ELR (cell line): ENCODE measurements at regions not wholly inside any gene's neighbourhood (a gene's known extent, or its start where the extent isn't known, plus 50 kb on each side); places are given as distances from the start of the nearest gene placed in this dataset.
"Not testable (repeated sequence)": the region's sequence is repeated elsewhere in the genome, so short reads cannot be mapped to it uniquely, and the experiment has no call there.

Source experiments
- DNase-seq: peaks from one replicate; pipeline ENCODE4 v3.0.0-alpha.2; 2015; ENCODE audit warnings: low read depth

DNA sequence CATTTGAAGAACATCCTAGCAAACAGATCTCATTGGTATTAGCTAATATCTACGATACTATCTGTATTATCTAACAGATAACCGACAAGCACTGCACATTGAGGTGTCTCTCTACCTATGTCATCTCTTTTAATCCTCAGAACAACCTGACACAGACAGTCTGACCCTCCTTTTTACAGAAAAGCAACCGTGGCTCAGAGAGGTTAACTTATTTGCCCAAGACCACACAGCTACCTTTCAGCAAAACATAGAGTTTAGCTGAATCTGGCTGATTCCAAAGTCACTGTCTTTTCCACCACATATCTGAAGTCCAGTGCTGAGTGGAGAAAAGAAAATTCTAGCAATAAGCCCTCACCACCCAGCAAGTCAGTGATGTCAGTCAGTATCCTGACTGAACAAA, 358.7 kb upstream of the JARID2 start:
- DNase-seq = no peak

DNA sequence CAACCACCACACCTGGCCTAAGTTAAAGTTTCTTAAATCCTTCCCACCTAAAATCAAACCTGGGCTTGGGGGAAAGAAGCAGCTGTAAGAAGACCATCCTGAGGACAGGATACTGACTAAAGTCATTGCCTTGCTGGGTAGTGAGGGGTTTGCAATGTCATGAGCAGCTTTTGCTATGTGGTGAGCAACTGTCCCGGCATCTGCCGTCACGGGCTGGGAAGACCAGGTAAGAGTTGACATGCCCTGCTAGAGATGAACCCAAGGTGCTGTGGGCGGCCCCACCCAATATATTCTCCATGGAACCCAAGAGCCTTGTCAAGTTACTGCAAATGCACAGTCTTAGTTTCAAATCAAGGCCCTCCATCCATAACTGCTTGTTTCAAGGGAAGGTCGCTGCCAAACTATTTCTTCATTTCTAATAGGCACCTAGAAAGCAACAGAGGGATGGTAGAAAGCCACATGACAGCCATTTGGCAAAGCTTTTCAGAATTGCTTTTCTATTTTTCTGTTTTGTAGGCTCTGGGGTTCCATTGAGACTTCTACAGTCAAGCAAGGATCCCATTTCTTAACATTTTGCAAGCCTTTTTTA, 357.8 kb upstream of the JARID2 start:
- no peak for DNase-seq

DNA sequence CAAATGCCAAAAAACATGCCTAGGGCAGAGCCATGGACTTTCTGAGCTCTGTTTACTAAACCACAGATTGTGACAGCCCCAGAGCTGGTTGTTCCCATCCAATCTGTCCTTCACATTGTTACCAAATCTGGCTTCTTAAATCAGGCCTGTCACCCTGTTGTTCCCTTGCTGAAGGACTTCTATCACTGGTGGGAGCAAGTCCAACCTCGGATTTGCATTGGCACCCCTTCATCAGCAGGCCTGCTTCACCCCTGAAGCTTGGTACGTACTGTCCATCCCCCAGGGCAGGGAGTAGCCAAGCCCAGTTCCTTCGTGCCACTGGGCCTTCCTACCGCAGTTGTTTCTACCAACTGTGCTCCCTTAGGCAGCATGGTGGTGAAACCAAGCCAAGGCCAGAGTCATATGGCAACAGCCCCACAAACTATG, 357.3 kb upstream of the JARID2 start:
- DNase-seq = no peak

DNA sequence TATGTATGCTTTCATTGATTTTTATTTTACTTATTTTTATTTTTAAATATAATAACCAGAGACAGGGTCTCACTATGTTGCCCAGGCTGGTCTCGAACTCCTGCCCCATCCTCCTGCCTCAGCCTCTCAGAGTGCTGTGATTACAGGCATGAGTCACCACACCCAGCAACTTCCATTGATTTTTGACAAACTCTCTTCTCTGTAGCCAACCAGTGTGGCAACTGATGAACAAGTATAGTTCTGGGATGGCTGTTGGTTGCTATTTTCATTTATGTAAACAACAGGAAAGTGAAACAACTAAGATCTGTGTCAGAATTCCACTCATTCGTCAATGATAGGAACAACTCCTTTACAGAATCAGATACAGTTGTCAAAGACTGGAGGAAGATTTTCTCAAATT, 356.7 kb upstream of the JARID2 start:
- DNase-seq = peak; percentile 50

DNA sequence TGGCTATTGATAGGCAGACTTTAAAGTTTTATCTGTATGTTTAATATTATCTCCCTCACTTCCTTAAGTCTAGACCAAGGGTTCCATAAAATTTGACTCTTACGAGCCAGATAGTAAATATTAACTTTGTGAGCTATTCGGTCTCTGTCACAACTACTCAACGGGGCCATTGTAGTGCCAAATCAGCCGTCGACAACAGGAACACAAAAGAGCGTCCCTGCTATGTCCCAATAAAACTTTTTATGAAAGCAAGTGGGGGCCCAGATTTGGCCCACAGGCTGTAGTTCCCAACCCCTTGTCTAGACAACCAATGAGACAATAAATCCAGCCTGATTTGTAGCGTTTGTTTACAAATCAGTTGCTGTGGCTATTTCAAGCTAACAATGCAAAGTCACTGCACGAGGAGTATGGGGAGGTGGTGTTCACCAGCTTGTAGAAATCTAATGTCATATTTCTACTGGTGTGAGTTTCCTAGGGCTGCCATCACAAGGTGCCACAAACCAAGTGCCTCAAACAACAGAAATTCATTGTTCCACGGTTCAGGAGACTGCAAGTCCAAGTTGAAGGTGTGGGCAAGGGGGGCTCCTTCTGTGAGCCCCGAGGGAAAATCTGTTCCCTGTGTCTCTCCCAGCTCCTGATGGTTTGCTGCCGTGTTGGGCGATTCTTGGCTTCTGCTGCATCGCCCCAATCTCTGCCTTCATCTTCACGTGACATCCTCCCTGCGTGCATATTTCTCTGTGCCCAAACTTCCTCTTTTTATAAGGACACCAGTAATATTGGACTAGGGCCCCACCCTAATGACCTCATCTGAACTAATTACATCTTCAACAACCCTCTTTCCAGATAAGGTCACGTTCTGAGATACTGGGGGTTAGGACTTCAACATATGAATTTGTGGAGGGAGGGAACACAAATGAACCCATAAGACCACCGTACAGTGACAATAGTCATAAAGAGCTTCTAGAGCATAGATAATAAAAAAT, 356.0 kb upstream of the JARID2 start:
- no peak for DNase-seq

DNA sequence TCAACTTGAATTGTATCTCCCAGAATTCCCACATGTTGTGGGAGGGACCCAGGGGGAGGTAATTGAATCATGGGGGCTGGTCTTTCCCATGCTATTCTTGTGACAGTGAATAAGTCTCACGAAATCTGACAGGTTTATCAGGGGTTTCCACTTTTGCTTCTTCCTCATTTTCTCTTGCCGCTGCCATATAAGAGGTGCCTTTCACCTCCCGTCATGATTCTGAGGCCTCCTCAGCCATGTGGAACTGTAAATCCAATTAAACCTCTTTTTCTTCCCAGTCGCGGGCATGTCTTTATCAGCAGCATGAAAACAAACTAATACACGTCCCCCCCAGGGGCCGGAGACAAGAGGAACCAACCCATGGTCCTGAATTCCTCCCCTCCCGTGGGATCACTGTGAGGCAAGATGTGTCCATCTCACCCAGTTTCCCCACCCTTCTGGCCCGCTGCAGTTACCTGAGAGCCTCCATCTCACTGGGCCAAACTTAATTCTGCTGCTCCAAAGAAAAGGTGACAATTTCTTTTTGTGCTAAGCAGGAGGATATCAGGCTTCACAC, 354.0 kb upstream of the JARID2 start:
- not testable (repeated sequence) for DNase-seq

DNA sequence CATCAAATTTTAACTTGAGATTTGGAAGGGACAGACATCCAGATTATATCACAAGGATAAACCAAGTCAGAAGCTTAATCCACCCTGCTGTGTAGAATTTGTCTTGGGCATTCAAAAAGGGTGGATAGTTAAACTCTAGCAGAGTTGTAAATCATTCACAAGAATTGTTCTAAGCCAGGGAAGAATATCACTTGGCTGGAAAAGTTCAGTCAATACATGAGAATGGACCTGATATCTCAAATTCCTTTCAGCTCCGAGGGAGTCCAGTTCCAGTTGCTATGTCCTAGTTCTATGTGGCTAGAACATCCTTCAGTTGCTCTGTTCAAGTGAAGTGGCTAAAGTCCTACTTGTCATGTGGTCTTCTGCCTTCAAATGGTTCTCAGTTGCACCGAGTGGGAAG, 351.8 kb upstream of the JARID2 start:
- DNase-seq = no peak

DNA sequence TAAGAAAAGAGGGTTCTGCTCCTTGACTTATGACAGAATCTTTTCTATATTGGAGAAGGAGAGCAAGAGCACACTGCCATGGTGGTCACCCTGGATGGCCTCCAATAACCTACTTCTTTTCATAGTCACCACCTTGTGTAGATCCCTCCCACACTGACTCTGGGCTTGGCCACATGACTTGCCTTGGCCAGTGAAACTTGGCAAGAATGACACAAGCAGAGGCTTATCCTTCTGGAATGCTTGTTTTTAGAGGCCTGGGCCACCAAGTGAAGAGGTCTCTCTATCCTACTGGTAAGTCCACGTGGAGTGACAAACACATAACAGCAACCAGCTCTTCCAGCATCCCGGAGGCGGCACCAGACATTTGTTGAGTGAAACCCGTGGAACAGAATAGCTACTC, 349.4 kb upstream of the JARID2 start:
- no peak for DNase-seq

DNA sequence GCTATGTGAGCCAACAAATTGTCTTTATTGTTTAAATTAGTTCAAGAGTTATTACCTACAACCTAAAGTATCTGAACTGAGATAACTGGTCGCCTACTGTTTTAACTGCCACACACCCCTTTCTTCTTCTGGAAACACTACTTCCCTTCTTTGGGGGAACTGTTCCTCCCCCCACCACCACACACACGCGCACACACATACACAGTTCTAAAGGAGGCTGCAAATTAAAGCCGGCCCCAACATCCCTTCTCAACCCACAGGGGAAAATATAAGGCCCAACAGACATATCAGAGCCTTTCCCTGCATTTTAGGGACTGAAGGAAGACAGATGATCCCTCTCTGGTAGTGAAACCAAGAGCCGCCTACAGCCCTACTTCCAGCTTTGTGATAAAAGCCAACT, 348.0 kb upstream of the JARID2 start:
- DNase-seq = no peak

DNA sequence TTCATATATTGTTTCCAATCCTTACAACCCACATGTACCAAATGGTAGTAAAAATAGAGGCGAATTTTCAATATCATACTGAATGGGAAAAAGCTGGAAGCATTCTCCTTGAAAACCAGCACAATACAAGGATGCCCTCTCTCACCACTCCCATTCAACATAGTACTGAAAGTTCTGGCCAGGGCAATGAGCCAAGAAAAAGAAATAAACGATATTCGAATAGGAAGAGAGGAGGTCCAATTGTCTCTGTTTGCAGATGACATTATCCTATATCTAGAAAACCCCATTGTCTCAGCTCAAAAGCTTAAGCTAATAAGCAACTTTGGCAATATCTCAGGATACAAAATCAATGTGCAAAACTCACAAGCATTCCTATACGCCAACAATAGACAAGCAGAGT, 346.4 kb upstream of the JARID2 start:
- not testable (repeated sequence) for DNase-seq

DNA sequence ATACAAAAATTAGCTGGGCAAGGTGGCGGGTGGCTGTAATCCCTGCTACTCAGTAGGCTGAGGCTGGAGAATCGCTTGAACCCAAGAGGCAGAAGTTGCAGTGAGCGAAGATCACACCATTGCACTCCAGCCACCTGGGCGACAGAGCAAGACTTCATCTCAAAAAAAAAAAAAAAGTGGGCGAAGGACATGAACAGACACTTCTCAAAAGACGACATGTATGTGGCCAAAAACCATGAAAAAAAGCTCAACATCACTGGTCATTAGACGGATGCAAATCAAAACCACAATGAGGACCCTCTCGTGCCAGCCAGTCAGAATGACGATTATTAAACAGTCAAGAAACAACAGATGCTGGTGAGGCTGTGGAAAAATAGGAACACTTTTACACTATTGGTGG, 344.9 kb upstream of the JARID2 start:
- no peak for DNase-seq

DNA sequence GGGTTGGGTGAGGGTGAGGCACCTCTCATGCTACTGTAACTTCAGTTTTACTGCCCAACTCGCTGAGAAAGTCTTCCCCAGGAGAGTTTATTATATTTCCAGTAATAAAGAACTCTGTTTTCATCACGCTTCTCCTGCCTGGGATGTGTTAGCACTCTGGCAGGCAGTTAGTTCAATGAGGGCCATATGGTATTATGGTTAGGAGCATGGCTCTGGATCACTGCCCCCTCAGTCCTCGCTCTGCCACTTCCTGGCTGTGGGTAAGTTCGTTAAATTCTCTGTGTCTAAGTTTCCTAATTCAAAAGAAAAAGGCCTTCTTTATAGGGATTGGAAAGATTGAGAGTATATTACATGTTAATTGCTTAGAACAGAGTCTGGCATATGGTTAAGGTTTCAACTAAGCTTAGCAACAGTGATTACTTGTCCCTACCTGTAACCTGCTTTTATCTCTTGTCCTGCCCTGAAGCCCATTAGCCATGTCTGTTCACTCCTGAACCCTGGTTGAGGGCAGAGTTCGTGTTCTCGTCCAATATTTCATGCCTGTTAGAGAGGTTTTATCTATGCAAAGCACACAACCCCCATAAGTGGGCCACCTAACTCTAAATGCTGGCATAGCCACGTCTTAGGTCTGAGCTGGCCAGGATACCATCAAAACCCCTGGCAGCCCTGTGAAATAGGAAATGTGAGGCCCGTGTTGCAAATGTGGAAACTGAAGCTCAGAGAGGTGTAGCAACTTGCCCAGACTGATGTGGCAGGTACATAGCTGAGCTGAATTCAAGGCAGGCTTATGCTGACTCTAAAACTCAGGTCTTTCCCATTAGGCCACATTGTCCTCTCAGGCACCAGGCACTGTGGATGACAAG, 342.5 kb upstream of the JARID2 start:
- no peak for DNase-seq

DNA sequence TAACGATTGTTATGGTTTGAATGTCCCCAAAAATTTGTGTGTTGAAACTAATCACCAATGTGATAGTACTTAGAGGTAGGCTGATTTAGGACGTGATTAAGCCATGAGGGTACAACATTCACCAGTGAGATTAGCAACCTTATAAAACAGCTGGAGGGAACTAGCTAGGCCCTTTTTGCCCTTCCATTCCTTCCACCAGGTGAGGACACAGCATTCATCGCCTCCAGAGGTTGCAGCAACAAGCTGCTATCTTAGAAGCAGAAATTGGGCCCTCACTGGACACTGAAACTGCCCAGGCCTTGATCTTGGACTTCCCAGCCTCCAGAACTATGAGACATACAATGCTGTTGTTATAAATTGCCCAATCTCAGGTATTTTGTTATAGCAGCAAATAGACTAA, 340.7 kb upstream of the JARID2 start:
- DNase-seq = no peak

DNA sequence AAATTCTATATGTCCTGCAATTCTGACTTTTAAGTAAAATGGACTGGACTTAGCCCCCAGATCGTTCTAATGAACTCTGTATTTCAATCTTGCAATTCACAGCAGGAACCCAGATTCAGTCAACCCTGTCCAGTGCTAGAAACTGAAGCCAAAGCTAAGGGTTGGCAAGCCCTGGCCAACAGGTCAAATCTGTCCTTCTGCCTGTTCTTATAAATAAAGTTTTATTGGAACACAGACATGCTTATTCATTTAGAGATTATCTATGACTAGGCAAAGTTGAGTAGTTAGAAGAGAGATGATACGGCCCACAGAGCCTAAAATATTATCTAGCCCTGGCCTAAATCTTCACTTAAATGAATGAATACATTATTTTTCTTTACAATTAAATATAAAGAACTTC, 339.2 kb upstream of the JARID2 start:
- DNase-seq = no peak

DNA sequence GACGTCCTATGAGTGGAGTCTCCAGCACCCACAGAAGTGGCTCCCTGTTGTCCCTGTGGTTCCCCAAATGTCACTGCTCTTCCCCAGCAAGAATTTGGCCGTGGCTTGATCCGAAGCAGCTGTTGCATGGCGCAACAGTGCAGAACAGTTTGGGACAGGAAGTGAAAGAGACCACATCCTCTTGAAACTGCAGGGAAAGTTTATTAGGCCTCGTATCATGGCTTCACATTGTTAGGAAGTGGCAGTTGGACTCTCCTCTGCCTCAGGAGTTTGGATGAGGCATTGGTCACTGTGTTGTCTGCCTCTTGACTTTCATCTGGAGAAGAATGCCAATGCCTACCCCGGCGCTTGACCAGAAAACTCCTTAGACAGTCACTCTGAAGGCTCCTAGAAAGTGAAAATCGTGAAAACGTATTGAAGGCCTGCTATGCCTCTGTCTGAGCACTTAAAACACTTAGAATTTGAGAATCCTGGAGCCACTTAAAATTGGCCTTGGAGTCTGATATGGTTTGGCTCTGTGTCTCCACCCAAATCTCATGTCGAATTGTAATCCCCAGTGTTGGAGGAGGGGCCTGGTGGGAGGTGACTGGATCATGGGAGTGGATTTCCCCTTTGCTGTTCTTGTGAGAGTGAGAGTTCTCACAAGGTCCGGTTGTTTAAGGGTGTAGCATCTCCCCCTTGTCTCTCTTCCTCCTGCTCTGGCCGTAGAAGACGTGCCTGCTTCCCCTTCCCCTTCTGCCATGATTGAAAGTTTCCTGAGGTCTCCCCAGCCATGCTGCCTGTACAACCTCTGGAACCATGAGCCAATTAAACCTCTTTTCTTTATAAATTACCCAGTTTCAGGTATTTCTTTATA, 334.9 kb upstream of the JARID2 start:
- peak; percentile 23 for DNase-seq

DNA sequence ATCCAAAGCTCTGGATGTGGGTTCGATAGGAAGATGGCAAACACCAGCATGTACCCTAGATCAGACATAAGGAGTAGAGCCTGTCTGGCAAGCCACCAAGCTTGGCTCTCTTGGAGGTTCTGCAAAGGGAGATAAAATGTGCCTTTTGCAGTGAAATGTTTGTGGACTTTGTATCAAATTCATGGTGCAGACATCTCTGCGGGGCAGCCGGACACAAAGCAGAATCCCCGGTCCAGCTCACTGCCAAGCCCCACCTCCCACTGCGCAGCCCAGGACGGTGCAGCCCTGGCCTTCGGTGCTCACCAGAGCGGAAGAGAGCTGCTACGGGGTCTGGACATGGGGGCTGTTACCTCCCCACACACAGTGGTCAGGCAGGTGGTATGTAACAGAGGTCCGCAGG, 333.6 kb upstream of the JARID2 start:
- DNase-seq = no peak

DNA sequence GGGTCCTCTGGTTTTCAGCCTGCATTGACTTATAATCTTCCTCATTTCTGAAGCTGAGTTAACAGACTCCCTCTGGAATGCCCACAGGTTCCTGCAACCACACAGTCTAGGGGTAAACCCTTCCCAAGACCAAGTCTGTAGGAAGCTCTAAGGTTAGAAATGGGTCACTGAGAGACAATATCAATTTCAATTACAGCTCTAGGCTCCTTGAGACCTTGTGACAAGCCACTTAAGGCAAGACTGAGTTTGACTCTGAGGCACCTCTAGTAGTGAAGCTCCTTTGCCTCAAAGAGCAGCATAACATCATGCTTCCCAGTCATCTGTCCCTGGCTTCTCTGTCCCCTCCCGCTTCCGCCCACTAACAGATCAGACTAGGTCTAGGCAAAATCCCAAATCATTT, 333.2 kb upstream of the JARID2 start:
- no peak for DNase-seq

DNA sequence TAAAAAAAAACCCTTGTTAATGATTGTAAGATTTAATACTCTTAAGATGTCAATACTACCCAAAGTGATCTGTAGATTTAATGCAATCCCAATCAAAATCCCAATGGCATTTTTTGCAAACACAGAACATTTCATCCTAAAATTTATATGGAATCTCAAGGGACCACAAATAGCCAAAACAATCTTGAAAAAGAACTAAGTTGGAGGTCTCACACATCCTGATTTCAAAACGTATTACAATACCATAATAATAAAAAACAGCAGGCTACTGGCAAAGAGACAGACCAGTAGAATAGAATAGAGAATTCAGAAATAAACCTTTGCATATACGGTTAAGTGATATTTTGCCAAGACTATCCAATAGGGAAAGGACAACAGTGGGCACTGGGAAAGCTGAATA, 331.9 kb upstream of the JARID2 start:
- no peak for DNase-seq

DNA sequence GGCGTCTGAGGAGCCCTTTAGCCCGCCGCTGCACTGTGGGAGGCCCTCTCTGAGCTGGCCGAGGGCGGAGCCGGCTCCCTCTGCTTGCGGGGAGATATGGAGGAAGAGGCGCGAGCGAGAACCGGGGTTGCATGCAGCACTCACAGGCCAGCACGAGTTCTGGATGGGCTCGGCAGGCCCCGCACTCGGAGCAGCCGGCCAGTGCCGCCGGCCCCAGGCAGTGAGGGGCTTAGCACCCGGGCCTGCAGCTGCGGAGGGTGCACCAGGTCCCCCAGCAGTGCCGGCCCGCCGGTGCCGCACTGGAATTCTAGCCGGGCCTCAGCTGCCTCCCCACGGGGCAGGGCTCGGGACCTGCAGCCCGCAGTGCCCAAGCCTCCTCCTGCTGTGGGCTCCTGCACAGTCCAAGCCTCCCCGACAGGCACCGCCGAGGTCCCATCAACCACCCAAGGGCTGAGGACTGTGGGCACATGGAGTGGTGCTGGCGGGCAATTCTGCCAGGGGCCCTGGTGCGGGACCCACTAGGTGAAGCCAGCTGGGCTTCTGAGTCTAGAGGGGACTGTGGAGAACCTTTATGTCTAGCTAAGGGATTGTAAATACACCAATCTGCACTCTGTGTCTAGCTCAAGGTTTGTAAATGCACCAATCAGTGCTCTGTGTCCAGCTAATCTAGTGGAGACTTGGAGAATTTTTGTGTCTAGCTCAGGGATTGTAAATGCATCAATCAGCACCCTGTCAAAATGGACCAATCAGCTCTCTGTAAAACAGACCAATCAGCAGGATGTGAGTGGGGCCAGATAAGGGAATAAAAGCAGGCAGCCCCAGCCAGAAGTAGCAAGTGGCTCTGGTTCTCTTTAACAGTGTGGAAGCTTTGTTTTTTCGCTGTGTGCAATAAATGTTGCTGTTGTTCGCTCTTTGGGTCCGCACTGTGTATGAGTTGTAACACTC, 329.7 kb upstream of the JARID2 start:
- DNase-seq = no peak
